HepG2 (cell line): ENCODE measurements at regions not wholly inside any gene's neighbourhood (a gene's known extent, or its start where the extent isn't known, plus 50 kb on each side); places are given as distances from the start of the nearest gene placed in this dataset.

Experiments used
- BRD4 ChIP-seq: sonication (generic); formaldehyde crosslinking; IDR thresholded peaks from 2 replicates; pipeline ENCODE4 v1.4.0; 2020; ENCODE audit warnings: missing genetic modification reagents
- CC2D1A ChIP-seq: sonication (generic); formaldehyde crosslinking; IDR thresholded peaks from 2 replicates; pipeline ENCODE4 v1.8.1; 2023; ENCODE audit warnings: mild to moderate bottlenecking, missing genetic modification reagents
- ELF3 ChIP-seq: IDR thresholded peaks from 2 replicates; pipeline ENCODE4 v1.6.1; 2016; ENCODE audit warnings: missing genetic modification reagents, missing compliant biosample characterization
- HDAC2 ChIP-seq: sonication (generic); formaldehyde crosslinking; IDR thresholded peaks from 2 replicates; pipeline ENCODE4 v1.4.0; 2020; ENCODE audit warnings: missing genetic modification reagents
- KDM5B ChIP-seq: sonication (generic); formaldehyde crosslinking; IDR thresholded peaks from 2 replicates; pipeline ENCODE4 v1.4.0; 2020; ENCODE audit warnings: missing genetic modification reagents, mild to moderate bottlenecking, borderline replicate concordance
- NFE2 ChIP-seq: sonication (generic); formaldehyde crosslinking; IDR thresholded peaks from 2 replicates; pipeline ENCODE4 v1.4.0; 2020; ENCODE audit warnings: missing genetic modification reagents
- NR2C2 ChIP-seq: sonication (generic); formaldehyde crosslinking; IDR thresholded peaks from 2 replicates; pipeline ENCODE4 v1.4.0; 2020; ENCODE audit warnings: missing genetic modification reagents, mild to moderate bottlenecking, moderate library complexity, borderline replicate concordance
- NR2F1 ChIP-seq, 2 experiments: fragments of 450-650 bp in 1 of 2; formaldehyde crosslinking in 1 of 2; IDR thresholded peaks; 2 replicates each; pipeline versions ENCODE4 v1.5.0 to v1.6.1; 2016 to 2020; ENCODE audit warnings: mild to moderate bottlenecking in 1 of 2, missing compliant biosample characterization in 1 of 2, missing genetic modification reagents in 1 of 2, moderate library complexity in 1 of 2
- RORA ChIP-seq: sonication (generic); formaldehyde crosslinking; IDR thresholded peaks from 2 replicates; pipeline ENCODE4 v1.5.0; 2020; ENCODE audit warnings: mild to moderate bottlenecking, missing genetic modification reagents, moderate library complexity
- TSC22D2 ChIP-seq: sonication (generic); formaldehyde crosslinking; IDR thresholded peaks from 2 replicates; pipeline ENCODE4 v1.5.1; 2020; ENCODE audit warnings: missing genetic modification reagents, mild to moderate bottlenecking, borderline replicate concordance
- WIZ ChIP-seq: sonication (generic); formaldehyde crosslinking; IDR thresholded peaks from 2 replicates; pipeline ENCODE4 v1.5.1; 2020; ENCODE audit warnings: mild to moderate bottlenecking, missing genetic modification reagents
- ZBTB38 ChIP-seq: sonication (generic); formaldehyde crosslinking; IDR thresholded peaks from 2 replicates; pipeline ENCODE4 v1.5.1; 2020; ENCODE audit warnings: mild to moderate bottlenecking, missing genetic modification reagents
- ZKSCAN8 ChIP-seq: IDR thresholded peaks from 2 replicates; pipeline ENCODE4 v1.6.1; 2016; ENCODE audit warnings: borderline replicate concordance, missing genetic modification reagents, missing compliant biosample characterization
- ZMYM2 ChIP-seq: sonication (generic); formaldehyde crosslinking; IDR thresholded peaks from 2 replicates; pipeline ENCODE4 v1.8.0; 2022; ENCODE audit warnings: mild to moderate bottlenecking, missing genetic modification reagents
- ZNF570 ChIP-seq: sonication (generic); formaldehyde crosslinking; IDR thresholded peaks from 2 replicates; pipeline ENCODE4 v1.4.0; 2020; ENCODE audit warnings: mild to moderate bottlenecking, missing genetic modification reagents, borderline replicate concordance
- ZNF724P ChIP-seq: sonication (generic); formaldehyde crosslinking; IDR thresholded peaks from 2 replicates; pipeline ENCODE4 v1.8.0; 2022; ENCODE audit warnings: missing genetic modification reagents, borderline replicate concordance
- TF ChIP-seq, protein P1 (sequence below): sonication (generic); formaldehyde crosslinking; conservative IDR thresholded peaks from 2 replicates; pipeline ENCODE4 v1.4.0; 2020; ENCODE audit warnings: mild to moderate bottlenecking, missing genetic modification reagents, moderate library complexity
- TF ChIP-seq, protein P2 (sequence below): IDR thresholded peaks from 2 replicates; pipeline ENCODE4 v1.6.1; 2012; ENCODE audit warnings: inconsistent platforms
- TF ChIP-seq, protein P3 (sequence below): sonication (generic); formaldehyde crosslinking; conservative IDR thresholded peaks from 2 replicates; pipeline ENCODE4 v1.4.0; 2020; ENCODE audit warnings: missing genetic modification reagents

DNA sequence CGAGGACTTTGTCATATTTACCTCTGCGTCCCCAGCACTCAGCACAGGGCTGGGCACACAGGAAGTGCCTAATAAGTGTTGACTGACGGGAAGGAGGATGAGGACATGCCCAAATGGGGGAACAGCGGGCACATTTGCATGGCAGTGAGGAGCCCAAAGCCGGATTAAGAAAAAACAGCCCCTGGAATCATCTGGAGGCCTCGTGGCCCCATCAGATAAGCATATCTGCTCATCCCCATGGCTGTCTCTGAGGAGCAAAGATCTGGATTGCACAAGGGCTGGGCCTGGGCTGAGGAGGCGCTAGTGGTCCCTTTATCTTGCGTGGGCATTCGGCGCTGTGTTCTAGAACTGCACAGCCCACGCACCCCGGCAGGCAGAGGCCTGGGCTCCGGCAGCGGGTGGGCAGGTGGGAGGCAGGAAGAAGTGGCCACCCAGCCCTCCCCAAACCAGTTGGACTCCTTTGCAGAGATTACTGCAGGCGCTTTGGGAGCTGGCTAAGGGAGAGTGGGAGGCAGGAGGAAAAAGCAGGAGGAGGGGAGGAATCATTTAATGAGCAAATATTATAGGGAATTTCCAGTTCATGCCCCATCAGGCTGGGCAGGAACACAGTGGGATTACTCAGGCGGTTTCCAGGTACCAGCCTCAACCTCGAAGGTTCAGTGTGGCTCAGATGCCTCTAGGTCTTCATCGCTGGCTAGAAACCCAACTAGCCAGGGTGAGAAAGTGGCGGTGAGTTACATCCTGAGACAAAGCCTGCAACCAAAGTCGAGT is 108.1 kb downstream of the CEBPB start (continued):
- TF ChIP-seq, protein P1, sequence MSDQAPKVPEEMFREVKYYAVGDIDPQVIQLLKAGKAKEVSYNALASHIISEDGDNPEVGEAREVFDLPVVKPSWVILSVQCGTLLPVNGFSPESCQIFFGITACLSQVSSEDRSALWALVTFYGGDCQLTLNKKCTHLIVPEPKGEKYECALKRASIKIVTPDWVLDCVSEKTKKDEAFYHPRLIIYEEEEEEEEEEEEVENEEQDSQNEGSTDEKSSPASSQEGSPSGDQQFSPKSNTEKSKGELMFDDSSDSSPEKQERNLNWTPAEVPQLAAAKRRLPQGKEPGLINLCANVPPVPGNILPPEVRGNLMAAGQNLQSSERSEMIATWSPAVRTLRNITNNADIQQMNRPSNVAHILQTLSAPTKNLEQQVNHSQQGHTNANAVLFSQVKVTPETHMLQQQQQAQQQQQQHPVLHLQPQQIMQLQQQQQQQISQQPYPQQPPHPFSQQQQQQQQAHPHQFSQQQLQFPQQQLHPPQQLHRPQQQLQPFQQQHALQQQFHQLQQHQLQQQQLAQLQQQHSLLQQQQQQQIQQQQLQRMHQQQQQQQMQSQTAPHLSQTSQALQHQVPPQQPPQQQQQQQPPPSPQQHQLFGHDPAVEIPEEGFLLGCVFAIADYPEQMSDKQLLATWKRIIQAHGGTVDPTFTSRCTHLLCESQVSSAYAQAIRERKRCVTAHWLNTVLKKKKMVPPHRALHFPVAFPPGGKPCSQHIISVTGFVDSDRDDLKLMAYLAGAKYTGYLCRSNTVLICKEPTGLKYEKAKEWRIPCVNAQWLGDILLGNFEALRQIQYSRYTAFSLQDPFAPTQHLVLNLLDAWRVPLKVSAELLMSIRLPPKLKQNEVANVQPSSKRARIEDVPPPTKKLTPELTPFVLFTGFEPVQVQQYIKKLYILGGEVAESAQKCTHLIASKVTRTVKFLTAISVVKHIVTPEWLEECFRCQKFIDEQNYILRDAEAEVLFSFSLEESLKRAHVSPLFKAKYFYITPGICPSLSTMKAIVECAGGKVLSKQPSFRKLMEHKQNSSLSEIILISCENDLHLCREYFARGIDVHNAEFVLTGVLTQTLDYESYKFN: peak; percentile 53
- TF ChIP-seq NFE2 (CRISPR knock-in tag) (no peak), RORA (CRISPR knock-in tag) (no peak), NR2F1 (CRISPR knock-in tag; IDR thresholded peaks at IDR 0.05) (no peak), KDM5B (CRISPR knock-in tag) (peak; percentile 28; the same call in 1 of the 2 replicates), ELF3 (CRISPR knock-in tag) (no peak), ZNF570 (CRISPR knock-in tag) (no peak), HDAC2 (CRISPR knock-in tag) (no peak; the same call in 1 of the 2 replicates), WIZ (CRISPR knock-in tag) (no peak), ZBTB38 (CRISPR knock-in tag) (peak; percentile 92), ZNF724P (CRISPR knock-in tag) (no peak), ZMYM2 (CRISPR knock-in tag) (no peak), TSC22D2 (CRISPR knock-in tag) (no peak), BRD4 (no peak), NR2C2 (CRISPR knock-in tag) (no peak), ZKSCAN8 (CRISPR knock-in tag) (peak; percentile 97), CC2D1A (CRISPR knock-in tag) (no peak)
- TF ChIP-seq, protein P2, sequence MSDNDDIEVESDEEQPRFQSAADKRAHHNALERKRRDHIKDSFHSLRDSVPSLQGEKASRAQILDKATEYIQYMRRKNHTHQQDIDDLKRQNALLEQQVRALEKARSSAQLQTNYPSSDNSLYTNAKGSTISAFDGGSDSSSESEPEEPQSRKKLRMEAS: peak; percentile 39; the same call in 1 of the 2 replicates
- TF ChIP-seq, protein P3, sequence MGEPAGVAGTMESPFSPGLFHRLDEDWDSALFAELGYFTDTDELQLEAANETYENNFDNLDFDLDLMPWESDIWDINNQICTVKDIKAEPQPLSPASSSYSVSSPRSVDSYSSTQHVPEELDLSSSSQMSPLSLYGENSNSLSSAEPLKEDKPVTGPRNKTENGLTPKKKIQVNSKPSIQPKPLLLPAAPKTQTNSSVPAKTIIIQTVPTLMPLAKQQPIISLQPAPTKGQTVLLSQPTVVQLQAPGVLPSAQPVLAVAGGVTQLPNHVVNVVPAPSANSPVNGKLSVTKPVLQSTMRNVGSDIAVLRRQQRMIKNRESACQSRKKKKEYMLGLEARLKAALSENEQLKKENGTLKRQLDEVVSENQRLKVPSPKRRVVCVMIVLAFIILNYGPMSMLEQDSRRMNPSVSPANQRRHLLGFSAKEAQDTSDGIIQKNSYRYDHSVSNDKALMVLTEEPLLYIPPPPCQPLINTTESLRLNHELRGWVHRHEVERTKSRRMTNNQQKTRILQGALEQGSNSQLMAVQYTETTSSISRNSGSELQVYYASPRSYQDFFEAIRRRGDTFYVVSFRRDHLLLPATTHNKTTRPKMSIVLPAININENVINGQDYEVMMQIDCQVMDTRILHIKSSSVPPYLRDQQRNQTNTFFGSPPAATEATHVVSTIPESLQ: no peak
